ENCODE measurements at regions not wholly inside any gene's neighbourhood (a gene's known extent, or its start where the extent isn't known, plus 50 kb on each side); places are given as distances from the start of the nearest gene placed in this dataset.

DNA sequence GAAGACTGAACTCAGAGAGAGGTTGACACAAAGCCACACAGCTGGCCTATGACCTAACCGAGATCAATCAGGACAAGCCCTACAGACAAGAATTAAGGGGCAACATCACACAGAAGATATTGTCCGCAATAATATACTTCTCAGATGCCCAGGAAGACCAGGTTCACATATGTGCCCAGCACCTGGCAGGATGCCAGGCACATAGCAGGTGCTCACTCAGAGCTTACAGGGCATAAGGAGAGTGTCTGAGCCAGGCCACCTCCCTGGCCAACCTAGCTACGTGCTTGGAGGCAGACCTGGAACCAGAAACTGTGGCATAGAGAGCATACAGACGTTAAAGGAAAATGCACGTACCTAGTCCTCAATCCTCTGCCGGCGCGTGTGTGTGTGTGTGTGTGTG is 87.0 kb upstream of the LRFN2 start:
- H3K4me3 ChIP-seq (ENCODE audit: low read depth in 1 of 2, low read length in 1 of 2) = no peak overlapping the region
- H3K9me3 ChIP-seq = no peaks in the 10 kb centered on the region
- H3K36me3 ChIP-seq = no peaks in the 10 kb centered on the region
- TF ChIP-seq, protein P1, sequence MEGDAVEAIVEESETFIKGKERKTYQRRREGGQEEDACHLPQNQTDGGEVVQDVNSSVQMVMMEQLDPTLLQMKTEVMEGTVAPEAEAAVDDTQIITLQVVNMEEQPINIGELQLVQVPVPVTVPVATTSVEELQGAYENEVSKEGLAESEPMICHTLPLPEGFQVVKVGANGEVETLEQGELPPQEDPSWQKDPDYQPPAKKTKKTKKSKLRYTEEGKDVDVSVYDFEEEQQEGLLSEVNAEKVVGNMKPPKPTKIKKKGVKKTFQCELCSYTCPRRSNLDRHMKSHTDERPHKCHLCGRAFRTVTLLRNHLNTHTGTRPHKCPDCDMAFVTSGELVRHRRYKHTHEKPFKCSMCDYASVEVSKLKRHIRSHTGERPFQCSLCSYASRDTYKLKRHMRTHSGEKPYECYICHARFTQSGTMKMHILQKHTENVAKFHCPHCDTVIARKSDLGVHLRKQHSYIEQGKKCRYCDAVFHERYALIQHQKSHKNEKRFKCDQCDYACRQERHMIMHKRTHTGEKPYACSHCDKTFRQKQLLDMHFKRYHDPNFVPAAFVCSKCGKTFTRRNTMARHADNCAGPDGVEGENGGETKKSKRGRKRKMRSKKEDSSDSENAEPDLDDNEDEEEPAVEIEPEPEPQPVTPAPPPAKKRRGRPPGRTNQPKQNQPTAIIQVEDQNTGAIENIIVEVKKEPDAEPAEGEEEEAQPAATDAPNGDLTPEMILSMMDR (IDR thresholded peaks at IDR 0.05) = no peak
- no peak overlapping the region for H3K27ac ChIP-seq
- no peaks in the 10 kb centered on the region for H3K4me1 ChIP-seq (ENCODE audit: control insufficient read depth in 1 of 2, insufficient read depth in 1 of 2, low read depth in 1 of 2, low read length in 1 of 2)
- no peaks in the 10 kb centered on the region for H3K27me3 ChIP-seq

DNA sequence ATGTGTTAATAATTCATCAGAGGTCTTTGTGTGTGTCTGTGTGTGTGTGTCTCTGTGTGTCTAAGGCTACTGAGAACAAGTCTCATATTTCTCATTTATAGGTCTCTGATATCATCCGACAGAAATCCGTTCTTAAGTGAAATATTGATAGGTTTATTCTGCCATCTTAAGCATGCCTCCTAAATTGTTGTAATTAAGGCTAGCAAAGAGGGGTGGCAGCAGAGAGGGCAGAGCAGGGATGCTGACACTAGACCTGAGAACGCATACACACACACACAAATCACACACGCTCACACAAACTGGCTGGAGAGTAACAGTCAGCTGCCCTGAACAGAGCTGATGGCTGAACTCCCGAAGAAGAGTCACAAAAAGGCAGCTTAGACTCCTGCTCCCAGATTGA is 84.9 kb upstream of the LRFN2 start:
- H3K27me3 ChIP-seq = no peaks in the 10 kb centered on the region
- TF ChIP-seq, protein P1 (IDR thresholded peaks at IDR 0.05) = no peak
- H3K4me3 ChIP-seq (ENCODE audit: low read depth in 1 of 2, low read length in 1 of 2) = no peak overlapping the region
- H3K4me1 ChIP-seq (ENCODE audit: control insufficient read depth in 1 of 2, insufficient read depth in 1 of 2, low read depth in 1 of 2, low read length in 1 of 2) = no peaks in the 10 kb centered on the region
- no peaks in the 10 kb centered on the region for H3K36me3 ChIP-seq
- H3K27ac ChIP-seq = no peak overlapping the region
- no peaks in the 10 kb centered on the region for H3K9me3 ChIP-seq

DNA sequence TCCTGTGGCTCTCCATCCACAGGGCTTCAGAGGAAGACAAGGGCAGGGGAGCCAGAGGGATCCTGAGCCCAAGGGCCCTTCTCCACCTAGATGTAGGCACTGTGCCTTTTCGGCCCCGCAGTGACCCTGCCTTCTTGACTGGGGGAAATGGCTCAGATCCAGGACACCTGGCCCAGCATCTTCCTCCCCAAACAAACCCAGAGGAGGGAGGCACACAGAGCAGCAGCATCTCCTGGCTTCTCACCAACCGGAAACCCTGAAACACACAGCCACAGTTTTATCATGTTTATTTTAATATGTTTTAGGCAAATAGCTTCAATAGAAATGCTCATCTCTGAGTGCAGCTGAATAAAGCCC is 84.5 kb upstream of the LRFN2 start:
- no peaks in the 10 kb centered on the region for H3K27me3 ChIP-seq
- H3K27ac ChIP-seq = no peak overlapping the region
- TF ChIP-seq, protein P1 (IDR thresholded peaks at IDR 0.05) = no peak
- H3K9me3 ChIP-seq = no peaks in the 10 kb centered on the region
- H3K4me3 ChIP-seq (ENCODE audit: low read depth in 1 of 2, low read length in 1 of 2) = no peak overlapping the region
- H3K4me1 ChIP-seq (ENCODE audit: control insufficient read depth in 1 of 2, insufficient read depth in 1 of 2, low read depth in 1 of 2, low read length in 1 of 2) = no peaks in the 10 kb centered on the region
- no peaks in the 10 kb centered on the region for H3K36me3 ChIP-seq

DNA sequence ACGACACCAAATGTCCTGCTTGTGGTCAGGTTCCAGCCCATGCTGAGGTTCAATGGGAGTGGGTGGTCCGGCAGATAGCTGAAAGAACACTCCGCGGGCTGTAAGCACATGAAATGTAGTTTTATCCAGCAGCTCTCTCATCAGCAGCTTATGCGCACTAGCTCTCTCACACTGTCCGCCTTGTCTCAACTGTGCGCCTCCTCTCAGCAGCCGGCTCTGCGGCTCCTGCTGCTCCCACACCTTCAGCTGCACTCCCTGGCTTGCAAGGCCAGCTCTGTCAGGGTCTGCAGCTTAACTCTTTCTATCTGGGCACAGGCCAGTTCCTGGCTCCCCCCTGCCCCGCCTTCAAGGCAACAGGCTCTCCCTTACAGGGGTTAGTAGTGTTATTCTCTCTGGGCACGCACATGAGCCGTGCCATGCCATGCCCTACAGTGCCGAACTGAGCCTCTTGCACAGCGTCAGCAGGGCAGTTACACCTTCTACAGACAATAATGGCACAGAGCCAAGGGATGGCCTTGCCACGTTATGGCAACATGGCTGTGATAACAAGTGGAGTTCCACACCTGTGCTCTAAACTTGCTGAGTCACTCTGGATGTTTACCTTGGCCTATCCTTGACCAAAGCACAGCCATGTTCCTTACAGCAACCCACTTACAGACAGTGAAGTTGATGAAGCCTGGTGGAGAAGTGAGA is 84.0 kb upstream of the LRFN2 start:
- H3K27me3 ChIP-seq = no peaks in the 10 kb centered on the region
- TF ChIP-seq, protein P1 (IDR thresholded peaks at IDR 0.05) = no peak
- no peaks in the 10 kb centered on the region for H3K4me1 ChIP-seq (ENCODE audit: control insufficient read depth in 1 of 2, insufficient read depth in 1 of 2, low read depth in 1 of 2, low read length in 1 of 2)
- no peaks in the 10 kb centered on the region for H3K36me3 ChIP-seq
- H3K4me3 ChIP-seq (ENCODE audit: low read depth in 1 of 2, low read length in 1 of 2) = no peak overlapping the region
- H3K9me3 ChIP-seq = no peaks in the 10 kb centered on the region
- no peak overlapping the region for H3K27ac ChIP-seq

DNA sequence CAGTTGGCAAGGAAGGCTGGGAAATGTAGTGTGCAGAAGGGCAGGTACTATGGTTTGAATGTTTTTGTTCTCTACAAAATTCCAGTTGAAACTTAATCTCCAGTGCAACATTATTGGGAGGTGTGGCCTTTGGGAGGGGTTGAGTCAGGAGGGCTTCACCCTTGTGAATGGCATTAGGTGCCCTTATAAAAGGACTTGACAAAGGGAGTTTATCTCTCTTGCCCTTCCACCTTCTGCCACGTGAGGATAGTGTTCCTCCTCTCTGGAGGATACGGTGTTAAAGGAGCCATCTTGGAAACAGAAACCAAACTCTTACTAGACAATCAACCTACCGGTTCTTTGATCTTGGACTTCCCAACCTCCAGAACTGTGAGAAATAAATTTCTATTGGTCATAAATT is 82.2 kb upstream of the LRFN2 start:
- TF ChIP-seq, protein P1 (IDR thresholded peaks at IDR 0.05) = no peak
- Histone ChIP-seq H3K4me3 (ENCODE audit: low read depth in 1 of 2, low read length in 1 of 2) (no peak overlapping the region), H3K36me3 (no peaks in the 10 kb centered on the region), H3K27me3 (no peaks in the 10 kb centered on the region), H3K4me1 (ENCODE audit: control insufficient read depth in 1 of 2, insufficient read depth in 1 of 2, low read depth in 1 of 2, low read length in 1 of 2) (no peaks in the 10 kb centered on the region), H3K9me3 (peaks cover 8% of the 10 kb centered on the region), H3K27ac (no peak overlapping the region)

Data from neutrophil (primary cell).